Endothelial cell of umbilical vein (primary cell): ENCODE measurements at regions not wholly inside any gene's neighbourhood (a gene's known extent, or its start where the extent isn't known, plus 50 kb on each side); places are given as distances from the start of the nearest gene placed in this dataset.

Experiments
- BruUV-seq: library from RNA; stranded (reverse); fragments of 400-500 nt; replicated peaks from 2 replicates; lab custom pipeline; 2021; lab: Mats Ljungman, UMichigan
- CTCF ChIA-PET: fragments of 300-600, 350-600 bp; sonication (Branson Sonifier 250); formaldehyde crosslinking; loops from one replicate; lab custom pipeline; 2021; ENCODE audit warnings: antibody characterized with exemption, inconsistent platforms; lab: Charles Lee
- POLR2A ChIA-PET: fragments of 300-600, 350-600 bp; sonication (Branson Sonifier 250); formaldehyde crosslinking; loops from one replicate; lab custom pipeline; 2021; ENCODE audit warnings: antibody characterized with exemption, inconsistent platforms; lab: Charles Lee
- DNase-seq: peaks from one replicate; pipeline ENCODE4 v3.0.0-alpha.2; 2011; ENCODE audit warnings: low read depth, low spot score
- FAIRE-seq: peaks from 2 replicates; lab custom pipeline; 2011; peaks lifted over from hg19 to GRCh38; lab: Jason Lieb, UNC
- H2AFZ ChIP-seq: 2 replicates; pipeline ENCODE4 v1.6.0; 2012; ENCODE audit warnings: low read depth, low read length, control low read depth, inconsistent platforms
- H3K27ac ChIP-seq: 2 replicates; pipeline ENCODE4 v1.5.1; 2011; ENCODE audit warnings: low read depth, mild to moderate bottlenecking, control low read depth, low read length, moderate library complexity; ENCODE audit not compliant: insufficient read depth
- H3K27me3 ChIP-seq, 2 experiments: 2 replicates each; pipeline versions ENCODE4 v1.6.0 to v1.6.1; 2011; ENCODE audit warnings: low read length in 2 of 2, mixed read lengths in 1 of 2; ENCODE audit not compliant: control insufficient read depth in 2 of 2, insufficient read depth in 2 of 2
- H3K36me3 ChIP-seq, 2 experiments: 2 replicates in 1 of 2; 3 replicates in 1 of 2; pipeline ENCODE4 v1.5.1; 2011; ENCODE audit warnings: low read length in 2 of 2, mild to moderate bottlenecking in 1 of 2, moderate library complexity in 1 of 2; ENCODE audit not compliant: control insufficient read depth in 2 of 2, insufficient read depth in 2 of 2; ENCODE audit errors: extremely low read depth in 1 of 2
- H3K4me1 ChIP-seq: 3 replicates; pipeline ENCODE4 v1.5.1; 2011; ENCODE audit warnings: mild to moderate bottlenecking, low read length; ENCODE audit not compliant: control insufficient read depth, insufficient read depth; ENCODE audit errors: extremely low read depth
- H3K4me2 ChIP-seq: 2 replicates; pipeline ENCODE4 v1.6.1; 2011; ENCODE audit warnings: low read length, control low read depth, mixed read lengths; ENCODE audit not compliant: insufficient read depth
- H3K4me3 ChIP-seq, 3 experiments: fragments of 200-600 bp in 1 of 3; sonication (generic), shearing (Covaris generic) in 1 of 3; replicated peaks in 1 of 3; 2 replicates each; pipeline ENCODE4 v1.5.1; 2011 to 2016; ENCODE audit warnings: control low read depth in 3 of 3, low read length in 3 of 3, mild to moderate bottlenecking in 2 of 3, inconsistent platforms in 1 of 3, low read depth in 1 of 3, moderate library complexity in 1 of 3; ENCODE audit not compliant: insufficient read depth in 1 of 3
- H3K79me2 ChIP-seq: 2 replicates; pipeline ENCODE4 v1.6.0; 2012; ENCODE audit warnings: low read length, inconsistent platforms; ENCODE audit not compliant: control insufficient read depth, insufficient read depth
- H3K9ac ChIP-seq: replicated peaks from 2 replicates; pipeline ENCODE3; 2011; ENCODE audit warnings: low read length, control low read depth; ENCODE audit not compliant: insufficient read depth; ENCODE audit errors: extremely low read depth
- H3K9me1 ChIP-seq: replicated peaks from 3 replicates; pipeline ENCODE4 v1.6.0; 2011; ENCODE audit warnings: mild to moderate bottlenecking, low read length; ENCODE audit not compliant: control insufficient read depth, insufficient read depth; ENCODE audit errors: extremely low read depth
- H3K9me3 ChIP-seq: replicated peaks from 2 replicates; pipeline ENCODE4 v1.5.1; 2012; ENCODE audit warnings: low read length, inconsistent platforms; ENCODE audit not compliant: control insufficient read depth, insufficient read depth
- H4K20me1 ChIP-seq: replicated peaks from 2 replicates; pipeline ENCODE3; 2011; ENCODE audit warnings: mild to moderate bottlenecking, low read length; ENCODE audit not compliant: control insufficient read depth, insufficient read depth; ENCODE audit errors: extremely low read depth
- CTCF ChIP-seq, 2 donors: IDR thresholded peaks; 1 replicate in 1 of 2; 2 replicates in 1 of 2; pipeline ENCODE4 v1.5.1; 2011; ENCODE audit warnings: low read length in 2 of 2, mild to moderate bottlenecking in 2 of 2, moderate library complexity in 2 of 2, control low read depth in 1 of 2, inconsistent platforms in 1 of 2, low read depth in 1 of 2; ENCODE audit not compliant: insufficient read depth in 1 of 2; ENCODE audit errors: extremely low read depth in 1 of 2
- EZH2 ChIP-seq: IDR thresholded peaks from 2 replicates; pipeline ENCODE4 v1.6.1; 2012; ENCODE audit warnings: borderline replicate concordance, low read depth, mild to moderate bottlenecking, moderate library complexity, low read length, inconsistent platforms; ENCODE audit not compliant: severe bottlenecking
- FOS ChIP-seq: IDR thresholded peaks from 2 replicates; pipeline ENCODE4 v1.6.1; 2011; ENCODE audit warnings: mild to moderate bottlenecking, low read length, moderate library complexity, borderline replicate concordance; ENCODE audit not compliant: insufficient read depth
- GATA2 ChIP-seq: IDR thresholded peaks from 2 replicates; pipeline ENCODE4 v1.7.0; 2011; ENCODE audit warnings: low read depth, mild to moderate bottlenecking, moderate library complexity, mixed read lengths, low read length; ENCODE audit not compliant: insufficient read length, insufficient read depth
- JUN ChIP-seq: IDR thresholded peaks from 2 replicates; pipeline ENCODE4 v1.6.1; 2011; ENCODE audit warnings: borderline replicate concordance, low read depth; ENCODE audit not compliant: insufficient read length, insufficient read depth
- MAX ChIP-seq: IDR thresholded peaks from 2 replicates; pipeline ENCODE4 v1.6.1; 2011; ENCODE audit not compliant: insufficient read depth, insufficient read length
- MYC ChIP-seq: IDR thresholded peaks from one replicate; pipeline ENCODE4 v1.6.1; 2011; ENCODE audit warnings: mild to moderate bottlenecking, low read depth, low read length
- POLR2A ChIP-seq: IDR thresholded peaks from 2 replicates; pipeline ENCODE4 v1.6.1; 2012; ENCODE audit warnings: low read depth, mild to moderate bottlenecking, control low read depth, low read length
- POLR2AphosphoS5 ChIP-seq: IDR thresholded peaks from 2 replicates; pipeline ENCODE4 v1.6.1; 2012; ENCODE audit warnings: low read depth, mild to moderate bottlenecking, control low read depth, low read length, moderate library complexity; ENCODE audit not compliant: insufficient read depth
- dilution Hi-C: fragments of 300-500 bp; cut with MboI; formaldehyde crosslinking; loops from one replicate; pipeline ENCODE4 v1.15.0; 2019; ENCODE audit warnings: low sequenced_read_pairs; ENCODE audit not compliant: extremely low pct_ligation_motif_present
- intact Hi-C: fragments of 100-400 bp; cut with micrococcal nuclease; formaldehyde crosslinking; loops from one replicate; pipeline ENCODE4 v1.10.0; 2022

GRCh38 chr7:153190452-153190851 is 430.9 kb downstream of the ACTR3B start:
- Histone ChIP-seq H3K9me1 (no peaks in the 10 kb centered on the region), H3K79me2 (no peaks in the 10 kb centered on the region), H4K20me1 (no peaks in the 10 kb centered on the region), H3K4me2 (no peak overlapping the region), H3K27me3 (no peaks in the 10 kb centered on the region), H2AFZ (no peak overlapping the region), H3K9ac (no peak overlapping the region), H3K9me3 (peaks cover 6% of the 10 kb centered on the region), H3K27ac (no peak overlapping the region), H3K36me3 (no peaks in the 10 kb centered on the region), H3K4me1 (no peaks in the 10 kb centered on the region), H3K4me3 (no peak overlapping the region)
- BruUV-seq, result no TSS peak
- dilution Hi-C loops, result no loop called here
- POLR2A ChIA-PET, result no interaction called here
- no peak for DNase-seq
- CTCF ChIA-PET, result no interaction called here
- FAIRE-seq, result no peak
- TF ChIP-seq GATA2, result no peak
- no peak for TF ChIP-seq POLR2AphosphoS5
- no peak for TF ChIP-seq MAX
- TF ChIP-seq EZH2, result no peak
- TF ChIP-seq MYC, result no peak
- intact Hi-C loops, result no loop called here

- no peaks in the 10 kb centered on the region for H4K20me1 ChIP-seq
- CTCF ChIA-PET, result no interaction called here
- no peak overlapping the region for H2AFZ ChIP-seq
- H3K9ac ChIP-seq, result no peak overlapping the region
- FAIRE-seq (no peak), DNase-seq (no peak)
- dilution Hi-C loops (no loop called here), intact Hi-C loops (no loop called here)
- H3K4me2 ChIP-seq, result no peak overlapping the region
- BruUV-seq, result no TSS peak
- TF ChIP-seq CTCF (IDR thresholded peaks at IDR 0.05; ENCODE audit: extremely low read depth in 1 of 2, insufficient read depth in 1 of 2, low read depth in 1 of 2, low read length in 2 of 2), result no peak
- no peak for TF ChIP-seq EZH2
- TF ChIP-seq POLR2A, result no peak
- TF ChIP-seq FOS, result no peak
- TF ChIP-seq GATA2, result no peak
- TF ChIP-seq JUN, result no peak
- no peak for TF ChIP-seq MYC
- TF ChIP-seq MAX, result no peak
- no peak for TF ChIP-seq POLR2AphosphoS5
- no peaks in the 10 kb centered on the region for H3K36me3 ChIP-seq
- POLR2A ChIA-PET, result no interaction called here
- no peaks in the 10 kb centered on the region for H3K27me3 ChIP-seq
- peaks cover 6% of the 10 kb centered on the region for H3K9me3 ChIP-seq
- H3K27ac ChIP-seq, result no peak overlapping the region
- H3K4me3 ChIP-seq, result no peak overlapping the region
- H3K4me1 ChIP-seq, result no peaks in the 10 kb centered on the region
- H3K9me1 ChIP-seq, result no peaks in the 10 kb centered on the region
- no peaks in the 10 kb centered on the region for H3K79me2 ChIP-seq
Observed at GRCh38 chr7:153190986-153191385, 431.4 kb downstream of the ACTR3B start.
